ENCODE measurements at regions not wholly inside any gene's neighbourhood (a gene's known extent, or its start where the extent isn't known, plus 50 kb on each side); places are given as distances from the start of the nearest gene placed in this dataset.

GRCh38 chr5:6808462-6808861, 95.2 kb downstream of the TENT4A start:
- Histone ChIP-seq H2BK20ac (ENCODE audit: low read depth, low read length, poor library complexity, severe bottlenecking) (no peak overlapping the region), H3K4ac (ENCODE audit: low read depth, low read length) (no peak overlapping the region), H3K9me3 (ENCODE audit: control insufficient read depth, low read depth, low read length) (no peaks in the 10 kb centered on the region), H3T11ph (ENCODE audit: low read length) (no peak overlapping the region), H3K79me1 (ENCODE audit: insufficient read depth, low read depth, low read length, poor library complexity, severe bottlenecking) (no peaks in the 10 kb centered on the region), H3K56ac (ENCODE audit: insufficient read length, low read depth, low read length) (no peak overlapping the region), H3K23me2 (ENCODE audit: insufficient read length, low read depth, low read length, poor library complexity, severe bottlenecking) (no peaks in the 10 kb centered on the region), H3K18ac (ENCODE audit: insufficient read length, low read depth, low read length) (no peak overlapping the region), H2BK5ac (ENCODE audit: insufficient read length, low read length) (no peak overlapping the region), H2BK12ac (ENCODE audit: insufficient read length, low read depth, low read length) (no peak overlapping the region), H2BK15ac (ENCODE audit: low read depth, low read length) (no peak overlapping the region), H3K27me3 (ENCODE audit: insufficient read depth, low read length) (no peaks in the 10 kb centered on the region), H2AFZ (ENCODE audit: low read length) (no peak overlapping the region), H4K5ac (ENCODE audit: insufficient read length, low read depth, low read length) (no peak overlapping the region), H4K8ac (replicated peaks; ENCODE audit: insufficient read length, low read depth, low read length) (no peak overlapping the region), H4K20me1 (ENCODE audit: control insufficient read depth, insufficient read depth, insufficient read length) (no peaks in the 10 kb centered on the region), H2BK120ac (ENCODE audit: low read depth, low read length, poor library complexity, severe bottlenecking) (no peak overlapping the region), H3K4me1 (ENCODE audit: insufficient read depth, low read length) (no peaks in the 10 kb centered on the region), H3K23ac (ENCODE audit: insufficient read length, low read depth, low read length) (no peak overlapping the region), H3K14ac (ENCODE audit: insufficient read depth, low read length) (no peak overlapping the region), H3K27ac (ENCODE audit: insufficient read length, low read depth, low read length) (no peak overlapping the region), H3K79me2 (ENCODE audit: insufficient read depth, low read length) (no peaks in the 10 kb centered on the region), H3K9ac (ENCODE audit: extremely low read depth, insufficient read length, low read length) (no peak overlapping the region), H2AK5ac (ENCODE audit: insufficient read length, low read length) (no peak overlapping the region), H3K4me2 (ENCODE audit: insufficient read depth, insufficient read length, low read length) (no peak overlapping the region), H4K91ac (ENCODE audit: insufficient read length, low read depth, low read length) (no peak overlapping the region)
- Mint-ChIP-seq H3K4me3 (no peak overlapping the region), H3K27me3 (ENCODE audit: low read depth) (peaks cover 8% of the 10 kb centered on the region; the same call in 1 of the 2 replicates), H3K27ac (no peak overlapping the region), H3K36me3 (ENCODE audit: insufficient read depth in 1 of 3, low read depth in 3 of 3) (0 out of 7 replicates have a peak, but pooled peaks cover 0 to 5% (median 0%) of the 10 kb centered on the region in 3 experiments), H3K4me1 (no peaks in the 10 kb centered on the region), H3K9me3 (peaks cover 6 to 9% of the 10 kb centered on the region in 2 experiments; a peak in 4 of 5 replicates)
- no peak for TF ChIP-seq CTCF (conservative IDR thresholded peaks at IDR 0.05)
- no CpG with 5 or more reads among the region's 7 CpGs for WGBS (ENCODE audit: extremely low coverage, insufficient read length, low lambda C conversion rate)
- DNase-seq: no peak

Measured in H9 (cell line).